HFF-Myc (cell line): ENCODE measurements at regions not wholly inside any gene's neighbourhood (a gene's known extent, or its start where the extent isn't known, plus 50 kb on each side); places are given as distances from the start of the nearest gene placed in this dataset.

Source experiments
- DNase-seq: peaks from one replicate; pipeline ENCODE4 v3.0.0-alpha.2; 2011; ENCODE audit warnings: low read depth; ENCODE audit errors: extremely low read depth
- H3K4me3 ChIP-seq: replicated peaks from 2 replicates; pipeline ENCODE4 v1.5.1; 2011; ENCODE audit warnings: low read depth, mild to moderate bottlenecking, control low read depth, low read length
- TF ChIP-seq, protein P1 (sequence below): IDR thresholded peaks from 2 replicates; pipeline ENCODE4 v1.5.1; 2012; ENCODE audit warnings: mild to moderate bottlenecking, low read depth, low read length, control low read depth; ENCODE audit errors: missing control alignments

DNA sequence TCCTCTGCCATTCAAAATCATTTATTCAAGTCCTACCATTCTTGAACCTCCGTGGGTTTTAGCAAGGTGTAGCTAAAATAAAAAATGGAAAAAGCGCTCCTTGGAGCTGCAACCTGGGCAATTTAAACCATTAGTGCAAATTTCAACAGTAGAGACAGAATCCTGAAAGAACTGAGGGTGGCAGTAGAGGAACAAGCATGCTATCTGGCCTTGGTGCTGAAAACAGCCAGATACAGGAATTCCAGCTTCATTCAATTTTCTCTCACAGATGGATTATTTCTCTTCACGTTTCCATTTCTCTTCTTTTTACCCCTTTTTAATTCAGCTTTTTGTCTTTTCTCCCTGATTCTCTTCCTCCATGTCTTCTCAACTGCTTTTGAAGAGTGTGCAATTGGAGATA is 77.7 kb downstream of the OTUD1 start:
- no peak for DNase-seq
- TF ChIP-seq, protein P1, sequence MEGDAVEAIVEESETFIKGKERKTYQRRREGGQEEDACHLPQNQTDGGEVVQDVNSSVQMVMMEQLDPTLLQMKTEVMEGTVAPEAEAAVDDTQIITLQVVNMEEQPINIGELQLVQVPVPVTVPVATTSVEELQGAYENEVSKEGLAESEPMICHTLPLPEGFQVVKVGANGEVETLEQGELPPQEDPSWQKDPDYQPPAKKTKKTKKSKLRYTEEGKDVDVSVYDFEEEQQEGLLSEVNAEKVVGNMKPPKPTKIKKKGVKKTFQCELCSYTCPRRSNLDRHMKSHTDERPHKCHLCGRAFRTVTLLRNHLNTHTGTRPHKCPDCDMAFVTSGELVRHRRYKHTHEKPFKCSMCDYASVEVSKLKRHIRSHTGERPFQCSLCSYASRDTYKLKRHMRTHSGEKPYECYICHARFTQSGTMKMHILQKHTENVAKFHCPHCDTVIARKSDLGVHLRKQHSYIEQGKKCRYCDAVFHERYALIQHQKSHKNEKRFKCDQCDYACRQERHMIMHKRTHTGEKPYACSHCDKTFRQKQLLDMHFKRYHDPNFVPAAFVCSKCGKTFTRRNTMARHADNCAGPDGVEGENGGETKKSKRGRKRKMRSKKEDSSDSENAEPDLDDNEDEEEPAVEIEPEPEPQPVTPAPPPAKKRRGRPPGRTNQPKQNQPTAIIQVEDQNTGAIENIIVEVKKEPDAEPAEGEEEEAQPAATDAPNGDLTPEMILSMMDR: peak; percentile 34
- no peak overlapping the region for H3K4me3 ChIP-seq

DNA sequence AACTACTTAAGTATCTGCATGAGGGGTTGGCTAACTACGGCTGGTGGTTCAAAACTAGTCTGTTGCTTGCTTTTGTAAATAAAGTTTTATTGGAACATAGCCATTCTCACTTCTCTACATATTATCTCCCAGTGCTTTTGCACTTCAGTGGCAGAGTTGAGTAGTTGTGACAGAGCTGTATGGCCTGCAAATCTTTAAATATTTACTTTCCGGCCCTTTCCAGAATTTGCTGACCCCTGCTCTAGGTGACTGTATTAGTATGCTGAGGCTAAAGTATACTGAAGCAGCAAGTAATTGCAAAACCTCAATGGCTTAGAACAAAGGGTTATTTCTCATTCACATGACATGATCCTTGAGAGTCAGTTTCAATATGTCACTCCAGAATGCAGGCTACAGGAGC is 78.3 kb downstream of the OTUD1 start:
- no peak overlapping the region for H3K4me3 ChIP-seq
- DNase-seq: no peak
- TF ChIP-seq, protein P1: no peak

DNA sequence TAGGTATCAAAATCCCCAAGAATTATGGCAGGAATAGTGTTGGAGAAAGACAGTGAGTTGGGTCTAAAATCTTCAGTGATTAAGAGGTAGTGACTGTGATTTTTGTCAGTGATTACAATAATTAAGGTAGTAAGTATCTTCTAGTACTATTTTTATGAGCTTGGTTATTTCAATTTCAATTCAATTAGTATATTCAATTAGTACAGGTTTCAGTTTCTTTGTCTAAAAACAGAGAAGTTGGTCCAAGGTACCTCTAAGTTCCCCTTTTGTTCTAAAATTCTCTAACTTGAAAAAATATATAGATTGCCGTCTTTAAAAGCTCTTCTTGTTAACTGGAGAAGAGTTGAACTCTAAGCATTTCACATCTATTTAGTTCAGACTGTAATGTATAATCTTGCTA is 82.9 kb downstream of the OTUD1 start:
- TF ChIP-seq, protein P1: no peak
- H3K4me3 ChIP-seq: no peak overlapping the region
- DNase-seq: no peak

DNA sequence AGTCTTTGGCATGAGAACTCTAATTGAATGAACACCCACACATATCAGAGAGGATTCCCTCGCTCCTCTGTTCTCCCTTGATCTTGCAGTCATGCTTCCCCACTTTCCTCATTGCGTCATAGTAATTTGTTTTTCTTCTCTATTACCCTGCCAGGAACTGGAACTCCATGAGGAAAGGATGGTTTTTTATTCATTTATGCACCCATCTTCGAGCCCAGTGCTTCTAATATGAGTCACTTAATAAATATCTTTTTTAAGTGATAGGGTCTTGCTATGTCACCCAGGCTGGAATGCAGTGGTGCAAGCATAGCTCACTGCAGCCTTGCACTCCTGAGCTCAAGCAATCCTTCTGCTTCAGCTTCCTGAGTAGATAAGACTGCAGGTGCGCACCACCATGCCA is 83.5 kb downstream of the OTUD1 start:
- TF ChIP-seq, protein P1: no peak
- DNase-seq: no peak
- H3K4me3 ChIP-seq: no peak overlapping the region

DNA sequence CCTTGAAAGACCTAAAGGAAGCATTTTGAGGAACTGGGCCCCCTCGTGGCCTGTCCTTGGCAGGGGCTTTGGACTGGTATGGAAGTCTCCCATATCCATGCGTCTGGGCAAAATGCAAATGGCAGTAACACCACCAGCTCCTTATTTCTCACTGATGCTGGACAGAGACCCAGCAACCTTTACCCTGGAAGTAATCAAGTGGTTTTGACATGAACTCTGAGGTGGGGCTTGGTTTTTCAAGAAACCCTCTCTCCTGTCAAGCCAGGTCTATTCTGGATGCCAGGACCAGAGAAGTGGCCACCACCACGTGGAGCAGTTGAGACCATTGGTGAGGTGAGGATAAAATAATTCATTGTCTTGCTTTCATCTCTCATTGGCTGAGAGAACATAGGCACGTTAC is 84.4 kb downstream of the OTUD1 start:
- no peak for DNase-seq
- TF ChIP-seq, protein P1: no peak
- H3K4me3 ChIP-seq: no peak overlapping the region

DNA sequence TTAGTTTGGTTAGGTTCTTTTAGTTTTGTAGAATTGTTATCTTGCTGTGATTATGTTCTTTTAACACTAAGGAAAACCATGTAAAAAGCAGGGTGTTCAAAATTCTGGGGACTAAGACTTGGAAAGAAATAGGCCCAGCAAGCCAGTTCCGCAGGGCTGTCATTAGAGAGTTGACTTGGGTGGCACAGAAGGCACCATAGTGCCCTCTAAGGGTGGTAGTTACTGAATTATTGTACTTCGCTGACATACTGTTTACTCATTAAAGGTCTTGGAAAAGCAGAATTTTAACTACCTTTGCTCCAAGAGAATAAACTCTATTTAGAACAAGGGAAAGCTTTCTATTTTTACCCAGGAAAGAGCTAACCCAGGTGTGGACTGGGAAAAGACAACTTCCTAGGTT is 86.5 kb downstream of the OTUD1 start:
- H3K4me3 ChIP-seq: no peak overlapping the region
- no peak for DNase-seq
- TF ChIP-seq, protein P1: peak; percentile 15

DNA sequence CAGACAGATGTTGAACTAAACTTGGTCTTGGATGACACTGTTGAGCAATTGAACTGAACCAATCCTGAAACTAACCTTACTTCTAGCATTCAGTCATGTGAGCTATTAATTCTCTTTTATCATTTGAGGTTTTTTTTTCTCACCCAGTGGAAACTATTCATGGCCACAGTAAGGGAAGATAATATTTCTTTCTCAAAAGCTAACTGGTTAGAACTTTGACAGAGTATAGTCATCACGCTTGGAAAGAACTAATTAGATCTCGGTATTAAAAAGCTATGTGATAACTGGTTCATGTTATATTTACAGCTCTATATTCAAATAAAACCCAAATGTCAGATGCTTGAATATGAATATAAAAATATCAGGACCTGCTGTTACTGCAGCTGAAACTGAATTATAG is 89.5 kb downstream of the OTUD1 start:
- H3K4me3 ChIP-seq: no peak overlapping the region
- DNase-seq: no peak
- TF ChIP-seq, protein P1: no peak
